GM12878 (cell line): ENCODE measurements at regions not wholly inside any gene's neighbourhood (a gene's known extent, or its start where the extent isn't known, plus 50 kb on each side); places are given as distances from the start of the nearest gene placed in this dataset.
A peak's percentile ranks its signal among the peaks of the same experiment; 100 is the strongest.

Source experiments
- ATAC-seq: fragments of 200-7000 bp; cut with Tn5 transposase; 3 replicates; pipeline ENCODE4 v1.9.1; 2020; ENCODE audit warnings: mild to moderate bottlenecking, moderate library complexity
- BruUV-seq: library from RNA; stranded (reverse); fragments of 400-500 nt; replicated peaks from 2 replicates; lab custom pipeline; 2021; lab: Mats Ljungman, UMichigan
- CTCF ChIA-PET: fragments of 300-600 bp; sonication (Branson Sonifier 250); formaldehyde crosslinking; extraction: SDS; loops from one replicate; lab custom pipeline; 2021; ENCODE audit warnings: inconsistent platforms; lab: Yijun Ruan, JAX
- POLR2A ChIA-PET: fragments of 350-600 bp; formaldehyde crosslinking; extraction: SDS; loops from one replicate; lab custom pipeline; 2021; ENCODE audit warnings: inconsistent platforms; lab: Charles Lee
- RAD21 ChIA-PET: fragments of 300-600 bp; sonication (Branson Sonifier 250); formaldehyde crosslinking; loops from one replicate; lab custom pipeline; 2023; ENCODE audit warnings: antibody characterized with exemption; ENCODE audit not compliant: unreplicated experiment; lab: Charles Lee
- SMC1A ChIA-PET: fragments of 300-600 bp; sonication (Branson Sonifier 250); formaldehyde crosslinking; loops from one replicate; lab custom pipeline; 2023; ENCODE audit not compliant: unreplicated experiment, uncharacterized antibody; lab: Charles Lee
- DNase-seq: peaks from one replicate; pipeline ENCODE4 v3.0.0-alpha.2; 2011; ENCODE audit warnings: low read depth, low spot score
- FAIRE-seq: peaks from 3 replicates; lab custom pipeline; 2011; peaks lifted over from hg19 to GRCh38; lab: Jason Lieb, UNC
- H2AFZ ChIP-seq: 2 replicates; pipeline ENCODE4 v1.6.0; 2011; ENCODE audit warnings: low read depth, low read length, control low read depth; ENCODE audit not compliant: control insufficient read depth
- H3K27ac ChIP-seq: 2 replicates; pipeline ENCODE4 v1.5.1; 2011; ENCODE audit warnings: control low read depth; ENCODE audit not compliant: control insufficient read depth, insufficient read depth
- H3K27me3 ChIP-seq, 2 experiments: replicated peaks in 1 of 2; 2 replicates each; pipeline versions ENCODE4 v1.6.0 to v1.6.1; 2011; ENCODE audit warnings: low read length in 1 of 2; ENCODE audit not compliant: control insufficient read depth in 2 of 2, insufficient read depth in 2 of 2
- H3K36me3 ChIP-seq, 2 experiments: 2 replicates each; pipeline ENCODE4 v1.5.1; 2011; ENCODE audit warnings: low read length in 1 of 2; ENCODE audit not compliant: control insufficient read depth in 2 of 2, insufficient read depth in 2 of 2
- H3K4me1 ChIP-seq: 2 replicates; pipeline ENCODE4 v1.6.1; 2011; ENCODE audit warnings: mild to moderate bottlenecking, low read length, moderate library complexity, mixed read lengths; ENCODE audit not compliant: control insufficient read depth, insufficient read depth
- H3K4me2 ChIP-seq: 2 replicates; pipeline ENCODE4 v1.6.0; 2011; ENCODE audit warnings: control low read depth; ENCODE audit not compliant: control insufficient read depth, insufficient read depth
- H3K4me3 ChIP-seq: fragments of 200-600 bp; sonication (generic); 2 replicates; pipeline ENCODE4 v1.5.1; 2016
- H3K79me2 ChIP-seq: 2 replicates; pipeline ENCODE4 v1.6.0; 2011; ENCODE audit warnings: low read length; ENCODE audit not compliant: control insufficient read depth, insufficient read depth
- H3K9ac ChIP-seq: 2 replicates; pipeline ENCODE4 v1.8.0; 2011; ENCODE audit warnings: low read length, control low read depth, mixed read lengths; ENCODE audit not compliant: control insufficient read depth, insufficient read depth
- H3K9me3 ChIP-seq: replicated peaks from 3 replicates; pipeline ENCODE4 v1.5.1; 2011; ENCODE audit warnings: mild to moderate bottlenecking, low read length; ENCODE audit not compliant: control insufficient read depth, insufficient read depth
- H4K20me1 ChIP-seq: 2 replicates; pipeline ENCODE4 v1.6.0; 2011; ENCODE audit not compliant: control insufficient read depth, insufficient read depth
- CHD2 ChIP-seq: IDR thresholded peaks from 2 replicates; pipeline ENCODE4 v1.6.1; 2011; ENCODE audit warnings: low read depth, low read length, improper control_type of control experiment, borderline replicate concordance
- CREM ChIP-seq: IDR thresholded peaks from 2 replicates; pipeline ENCODE4 v1.6.1; 2014; ENCODE audit warnings: antibody characterized with exemption, low read depth
- GATAD2B ChIP-seq: fragments of 450-650 bp; conservative IDR thresholded peaks from 2 replicates; pipeline ENCODE4 v1.6.1; 2017; ENCODE audit warnings: low read depth, mild to moderate bottlenecking, moderate library complexity
- HDAC2 ChIP-seq: fragments of 200-600 bp; sonication (generic); IDR thresholded peaks from 2 replicates; pipeline ENCODE4 v1.6.1; 2017
- HDGF ChIP-seq: fragments of 450-650 bp; IDR thresholded peaks from 2 replicates; pipeline ENCODE4 v1.6.1; 2016; ENCODE audit warnings: antibody characterized with exemption
- IKZF2 ChIP-seq, 2 experiments: fragments of 450-650 bp; IDR thresholded peaks; 2 replicates each; pipeline ENCODE4 v1.6.1; 2017; ENCODE audit warnings: mild to moderate bottlenecking in 2 of 2, moderate library complexity in 2 of 2
- JUNB ChIP-seq: IDR thresholded peaks from 2 replicates; pipeline ENCODE4 v1.6.1; 2016; ENCODE audit warnings: antibody characterized with exemption, mild to moderate bottlenecking
- MTA2 ChIP-seq: fragments of 450-650 bp; IDR thresholded peaks from 2 replicates; pipeline ENCODE4 v1.6.1; 2016; ENCODE audit warnings: low read depth, mild to moderate bottlenecking, moderate library complexity
- PAX8 ChIP-seq: fragments of 450-650 bp; IDR thresholded peaks from 2 replicates; pipeline ENCODE4 v1.6.1; 2017; ENCODE audit warnings: mild to moderate bottlenecking, moderate library complexity
- SMAD5 ChIP-seq: IDR thresholded peaks from 2 replicates; pipeline ENCODE4 v1.6.1; 2016; ENCODE audit warnings: antibody characterized with exemption, low read depth
- ZNF24 ChIP-seq: fragments of 450-650 bp; IDR thresholded peaks from 2 replicates; pipeline ENCODE4 v1.6.1; 2017; ENCODE audit warnings: antibody characterized with exemption, mild to moderate bottlenecking
- ZNF274 ChIP-seq: IDR thresholded peaks from one replicate; pipeline ENCODE4 v1.8.0; 2011; ENCODE audit not compliant: insufficient read length, insufficient read depth
- ZNF622 ChIP-seq: fragments of 450-650 bp; IDR thresholded peaks from 2 replicates; pipeline ENCODE4 v1.6.1; 2017; ENCODE audit warnings: mild to moderate bottlenecking, inconsistent platforms
- WGBS: methylation state at CpG from one replicate; pipeline ENCODE4 v1.1.6; 2016; ENCODE audit warnings: low lambda C conversion rate; ENCODE audit not compliant: insufficient replicate concordance, insufficient coverage; ENCODE audit errors: missing lambda C conversion rate; 5-methylcytosine and 5-hydroxymethylcytosine counted together
- in situ Hi-C: fragments of 300-500 bp; cut with MboI; formaldehyde crosslinking; loops from 9 replicates; pipeline ENCODE4 v1.14.3; 2018; ENCODE audit warnings: mixed read lengths
- intact Hi-C: fragments of 100-400 bp; cut with micrococcal nuclease; formaldehyde crosslinking; loops from one replicate; pipeline ENCODE4 v1.14.2; 2022; ENCODE audit not compliant: unreplicated experiment
- TF ChIP-seq, protein P1 (sequence below): fragments of 450-650 bp; IDR thresholded peaks from 2 replicates; pipeline ENCODE4 v1.6.1; 2017; ENCODE audit warnings: borderline replicate concordance
- TF ChIP-seq, protein P2 (sequence below): fragments of 450-650 bp; IDR thresholded peaks from 2 replicates; pipeline ENCODE4 v1.6.1; 2017; ENCODE audit warnings: mild to moderate bottlenecking, moderate library complexity

DNA sequence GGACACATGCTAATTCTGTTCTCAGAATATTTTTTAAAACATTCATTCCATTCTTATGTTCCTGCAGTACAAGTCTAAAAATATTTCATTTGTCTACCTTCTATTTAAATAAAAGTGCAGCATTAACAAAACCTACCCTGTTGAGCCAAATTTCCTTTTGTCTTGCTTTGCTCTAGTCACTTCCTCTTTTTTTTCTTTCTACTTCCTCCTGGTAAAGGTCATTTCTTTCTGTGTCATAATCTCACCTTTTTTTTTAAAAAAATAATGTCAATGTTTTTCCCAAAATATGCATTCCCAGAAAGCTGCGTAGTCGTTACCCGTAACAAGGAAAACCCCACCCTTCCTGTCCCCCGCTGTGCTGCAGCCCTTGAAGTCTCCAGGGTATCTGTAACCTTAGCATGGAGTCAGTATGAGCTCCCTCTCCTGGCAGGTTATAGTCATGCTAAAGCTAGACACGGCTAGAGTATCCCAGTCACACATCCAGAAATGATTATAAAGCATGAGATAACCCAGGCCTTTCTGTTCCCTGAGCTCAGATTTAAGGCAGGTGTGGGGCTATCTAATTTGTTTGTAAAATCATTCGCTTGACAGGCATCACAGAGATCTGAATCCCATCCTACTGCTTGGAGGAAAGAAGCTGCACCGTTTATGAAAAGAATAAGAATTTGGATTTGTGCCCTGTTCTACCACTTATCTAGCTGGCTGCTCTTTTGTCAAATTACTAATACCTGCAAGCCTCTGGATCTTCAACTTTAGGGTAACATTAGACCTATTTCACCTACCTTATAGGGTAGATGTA lies 51.1 kb upstream of the EED start (continued):
- TF ChIP-seq CHD2 (no peak), GATAD2B (no peak), JUNB (peak; percentile 46), CREM (peak; percentile 23; the same call in 1 of the 2 replicates), SMAD5 (no peak)
- TF ChIP-seq, protein P1, sequence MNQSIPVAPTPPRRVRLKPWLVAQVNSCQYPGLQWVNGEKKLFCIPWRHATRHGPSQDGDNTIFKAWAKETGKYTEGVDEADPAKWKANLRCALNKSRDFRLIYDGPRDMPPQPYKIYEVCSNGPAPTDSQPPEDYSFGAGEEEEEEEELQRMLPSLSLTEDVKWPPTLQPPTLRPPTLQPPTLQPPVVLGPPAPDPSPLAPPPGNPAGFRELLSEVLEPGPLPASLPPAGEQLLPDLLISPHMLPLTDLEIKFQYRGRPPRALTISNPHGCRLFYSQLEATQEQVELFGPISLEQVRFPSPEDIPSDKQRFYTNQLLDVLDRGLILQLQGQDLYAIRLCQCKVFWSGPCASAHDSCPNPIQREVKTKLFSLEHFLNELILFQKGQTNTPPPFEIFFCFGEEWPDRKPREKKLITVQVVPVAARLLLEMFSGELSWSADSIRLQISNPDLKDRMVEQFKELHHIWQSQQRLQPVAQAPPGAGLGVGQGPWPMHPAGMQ, result no peak
- TF ChIP-seq, all 136 proteins: peak for 41

DNA sequence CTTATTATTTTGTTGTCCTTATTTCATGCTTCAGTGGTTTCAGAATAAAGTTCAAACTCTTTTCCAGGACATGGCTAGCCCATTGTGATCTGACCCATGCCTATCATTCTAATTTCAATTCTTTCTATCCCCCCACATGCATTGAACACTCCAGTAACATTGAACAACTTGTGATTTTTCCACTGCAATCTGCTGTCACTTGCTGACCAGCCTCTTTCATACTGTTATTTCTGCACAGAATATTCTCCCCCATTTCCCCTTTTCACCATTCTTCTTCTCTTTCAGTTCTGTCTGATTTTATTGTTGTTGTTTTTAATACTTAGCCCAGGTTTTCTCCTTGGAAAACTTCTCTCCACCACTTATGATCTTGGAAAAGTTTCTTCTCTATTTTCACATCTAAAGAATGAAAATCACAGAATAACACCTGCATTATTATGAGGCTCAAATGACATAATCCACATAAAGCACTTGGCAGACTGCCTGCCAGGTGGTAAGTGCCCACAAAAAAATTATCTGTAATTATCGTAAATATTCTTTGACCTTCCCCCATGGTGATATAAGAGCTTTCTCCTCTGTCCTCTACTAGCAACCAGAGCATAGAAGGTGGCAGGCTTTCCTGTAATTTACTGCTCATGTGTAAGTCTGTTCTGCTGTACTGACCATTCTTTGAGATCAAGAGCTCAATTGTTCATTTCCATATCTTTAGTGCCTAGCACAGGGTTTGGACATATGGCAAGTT lies 51.9 kb upstream of the EED start:
- Histone ChIP-seq H3K4me3 (peak overlapping the region; percentile 49; the same call in 1 of the 2 replicates), H3K27me3 (no peaks in the 10 kb centered on the region), H3K9me3 (no peaks in the 10 kb centered on the region), H3K79me2 (no peaks in the 10 kb centered on the region), H3K36me3 (no peaks in the 10 kb centered on the region), H3K27ac (peak overlapping the region; percentile 34), H3K4me2 (peak overlapping the region; percentile 61), H3K4me1 (peaks cover 14% of the 10 kb centered on the region), H4K20me1 (no peaks in the 10 kb centered on the region), H2AFZ (peak overlapping the region; percentile 35), H3K9ac (no peak overlapping the region; the same call in 1 of the 2 replicates)
- ChIA-PET SMC1A (interaction anchor here (0.9 to 7.9 kb wide), 42 partner anchors 8 to 244 kb away, joined by 3 to 126 read pairs (median 8); partner anchors contain the start of genes EED and PICALM), RAD21 (interaction anchor here (0.6 to 3.1 kb wide), 25 partner anchors 8 to 338 kb away, joined by 3 to 77 read pairs (median 7); partner anchors contain the start of genes CCDC83 and PICALM), POLR2A (interaction anchor here (0.6 to 2.9 kb wide), 7 partner anchors 10 to 152 kb away, joined by 3 to 26 read pairs (median 5); partner anchors contain the start of gene PICALM), CTCF (interaction anchor here (1.0 to 5.7 kb wide), 39 partner anchors 8 to 338 kb away, joined by 3 to 154 read pairs (median 8); partner anchors contain the start of genes CCDC83 and PICALM)
- FAIRE-seq (peak; percentile 31), ATAC-seq (peak; percentile 51), DNase-seq (no peak)
- WGBS, result 0% methylated on average over 1 of the region's 1 CpG
- intact Hi-C loops, result loop anchor here (1.0 to 2.0 kb wide), 4 partner anchors 26 to 150 kb away; partner anchors contain the start of gene PICALM
- no TSS peak for BruUV-seq
- in situ Hi-C loops, result loop anchor here (5.0 kb wide), 1 partner anchor 150 kb away; no protein-coding TSS in a partner anchor
- TF ChIP-seq, protein P2, sequence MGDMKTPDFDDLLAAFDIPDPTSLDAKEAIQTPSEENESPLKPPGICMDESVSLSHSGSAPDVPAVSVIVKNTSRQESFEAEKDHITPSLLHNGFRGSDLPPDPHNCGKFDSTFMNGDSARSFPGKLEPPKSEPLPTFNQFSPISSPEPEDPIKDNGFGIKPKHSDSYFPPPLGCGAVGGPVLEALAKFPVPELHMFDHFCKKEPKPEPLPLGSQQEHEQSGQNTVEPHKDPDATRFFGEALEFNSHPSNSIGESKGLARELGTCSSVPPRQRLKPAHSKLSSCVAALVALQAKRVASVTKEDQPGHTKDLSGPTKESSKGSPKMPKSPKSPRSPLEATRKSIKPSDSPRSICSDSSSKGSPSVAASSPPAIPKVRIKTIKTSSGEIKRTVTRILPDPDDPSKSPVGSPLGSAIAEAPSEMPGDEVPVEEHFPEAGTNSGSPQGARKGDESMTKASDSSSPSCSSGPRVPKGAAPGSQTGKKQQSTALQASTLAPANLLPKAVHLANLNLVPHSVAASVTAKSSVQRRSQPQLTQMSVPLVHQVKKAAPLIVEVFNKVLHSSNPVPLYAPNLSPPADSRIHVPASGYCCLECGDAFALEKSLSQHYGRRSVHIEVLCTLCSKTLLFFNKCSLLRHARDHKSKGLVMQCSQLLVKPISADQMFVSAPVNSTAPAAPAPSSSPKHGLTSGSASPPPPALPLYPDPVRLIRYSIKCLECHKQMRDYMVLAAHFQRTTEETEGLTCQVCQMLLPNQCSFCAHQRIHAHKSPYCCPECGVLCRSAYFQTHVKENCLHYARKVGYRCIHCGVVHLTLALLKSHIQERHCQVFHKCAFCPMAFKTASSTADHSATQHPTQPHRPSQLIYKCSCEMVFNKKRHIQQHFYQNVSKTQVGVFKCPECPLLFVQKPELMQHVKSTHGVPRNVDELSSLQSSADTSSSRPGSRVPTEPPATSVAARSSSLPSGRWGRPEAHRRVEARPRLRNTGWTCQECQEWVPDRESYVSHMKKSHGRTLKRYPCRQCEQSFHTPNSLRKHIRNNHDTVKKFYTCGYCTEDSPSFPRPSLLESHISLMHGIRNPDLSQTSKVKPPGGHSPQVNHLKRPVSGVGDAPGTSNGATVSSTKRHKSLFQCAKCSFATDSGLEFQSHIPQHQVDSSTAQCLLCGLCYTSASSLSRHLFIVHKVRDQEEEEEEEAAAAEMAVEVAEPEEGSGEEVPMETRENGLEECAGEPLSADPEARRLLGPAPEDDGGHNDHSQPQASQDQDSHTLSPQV, result no peak
- no peak for TF ChIP-seq HDGF
- no peak for TF ChIP-seq HDAC2
- TF ChIP-seq ZNF274, result no peak
- TF ChIP-seq MTA2, result no peak
- TF ChIP-seq PAX8, result peak; percentile 52; the same call in 1 of the 2 replicates
- peak in 1 of 2 experiments; percentile 19; a peak in 1 of 4 replicates for TF ChIP-seq IKZF2 (IDR thresholded peaks at IDR 0.05)
- no peak for TF ChIP-seq ZNF24
- no peak for TF ChIP-seq ZNF622
